IPS-18c (cell line): ENCODE measurements at regions not wholly inside any gene's neighbourhood (a gene's known extent, or its start where the extent isn't known, plus 50 kb on each side); places are given as distances from the start of the nearest gene placed in this dataset.
"Not testable (repeated sequence)": the region's sequence is repeated elsewhere in the genome, so short reads cannot be mapped to it uniquely, and the experiment has no call there.

Experiments used
- H3K4me3 ChIP-seq: 2 replicates; pipeline ENCODE4 v1.7.0; 2013; ENCODE audit warnings: low read depth, mild to moderate bottlenecking, low read length, moderate library complexity; ENCODE audit not compliant: insufficient read depth
- H3K9me3 ChIP-seq: one replicate; pipeline ENCODE4 v1.6.1; 2013; ENCODE audit warnings: mild to moderate bottlenecking, low read length, moderate library complexity; ENCODE audit not compliant: control insufficient read depth, insufficient read depth

GRCh38 chr18:78810706-78811105, 168.9 kb upstream of the SALL3 start:
- peaks cover 2% of the 10 kb centered on the region for H3K9me3 ChIP-seq
- no peak overlapping the region for H3K4me3 ChIP-seq

- peaks cover 2% of the 10 kb centered on the region for H3K9me3 ChIP-seq
- H3K4me3 ChIP-seq, result no peak overlapping the region
Observed at GRCh38 chr18:78812067-78812466, 167.6 kb upstream of the SALL3 start.

- Histone ChIP-seq H3K4me3 (no peak overlapping the region), H3K9me3 (peaks cover 2% of the 10 kb centered on the region)
Observed at GRCh38 chr18:78813156-78813555, 166.5 kb upstream of the SALL3 start.

GRCh38 chr18:78813936-78814710, 165.5 kb upstream of the SALL3 start:
- no peak overlapping the region for H3K4me3 ChIP-seq
- H3K9me3 ChIP-seq, result peaks cover 2% of the 10 kb centered on the region

- H3K9me3 ChIP-seq, result peaks cover 2% of the 10 kb centered on the region
Observed at GRCh38 chr18:78814766-78815165, 164.9 kb upstream of the SALL3 start.

GRCh38 chr18:78816114-78816513, 163.5 kb upstream of the SALL3 start:
- H3K4me3 ChIP-seq, result no peak overlapping the region
- no peaks in the 10 kb centered on the region for H3K9me3 ChIP-seq

More at GRCh38 chr18:78814766-78815165, 164.9 kb upstream of the SALL3 start:
- no peak overlapping the region for H3K4me3 ChIP-seq

GRCh38 chr18:78816916-78817315, 162.7 kb upstream of the SALL3 start:
- no peaks in the 10 kb centered on the region for H3K9me3 ChIP-seq
- H3K4me3 ChIP-seq, result no peak overlapping the region

GRCh38 chr18:78818495-78818894, 161.1 kb upstream of the SALL3 start:
- Histone ChIP-seq H3K9me3 (no peaks in the 10 kb centered on the region), H3K4me3 (no peak overlapping the region; the same call in 1 of the 2 replicates)

GRCh38 chr18:78818961-78819360, 160.7 kb upstream of the SALL3 start:
- Histone ChIP-seq H3K4me3 (no peak overlapping the region), H3K9me3 (no peaks in the 10 kb centered on the region)

- Histone ChIP-seq H3K9me3 (no peaks in the 10 kb centered on the region), H3K4me3 (no peak overlapping the region)
Observed at GRCh38 chr18:78820161-78820834, 159.3 kb upstream of the SALL3 start.

GRCh38 chr18:78821396-78821795, 158.2 kb upstream of the SALL3 start:
- Histone ChIP-seq H3K9me3 (no peaks in the 10 kb centered on the region), H3K4me3 (no peak overlapping the region)

- Histone ChIP-seq H3K9me3 (no peaks in the 10 kb centered on the region), H3K4me3 (no peak overlapping the region)
Observed at GRCh38 chr18:78822171-78822948, 157.3 kb upstream of the SALL3 start.

- no peaks in the 10 kb centered on the region for H3K9me3 ChIP-seq
Observed at GRCh38 chr18:78822949-78823285, 156.7 kb upstream of the SALL3 start.

GRCh38 chr18:78825168-78825567, 154.4 kb upstream of the SALL3 start:
- no peaks in the 10 kb centered on the region for H3K9me3 ChIP-seq
- no peak overlapping the region for H3K4me3 ChIP-seq

More at GRCh38 chr18:78822949-78823285, 156.7 kb upstream of the SALL3 start:
- no peak overlapping the region for H3K4me3 ChIP-seq

- Histone ChIP-seq H3K4me3 (no peak overlapping the region), H3K9me3 (no peaks in the 10 kb centered on the region)
Observed at GRCh38 chr18:78826631-78827030, 153.0 kb upstream of the SALL3 start.

- H3K9me3 ChIP-seq, result no peaks in the 10 kb centered on the region
- H3K4me3 ChIP-seq, result no peak overlapping the region
Observed at GRCh38 chr18:78827141-78827540, 152.5 kb upstream of the SALL3 start.

GRCh38 chr18:78828131-78828530, 151.5 kb upstream of the SALL3 start:
- Histone ChIP-seq H3K4me3 (no peak overlapping the region), H3K9me3 (no peaks in the 10 kb centered on the region)

GRCh38 chr18:78829026-78829425, 150.6 kb upstream of the SALL3 start:
- not testable (repeated sequence) for H3K9me3 ChIP-seq, H3K4me3 ChIP-seq
